ENCODE measurements at regions not wholly inside any gene's neighbourhood (a gene's known extent, or its start where the extent isn't known, plus 50 kb on each side); places are given as distances from the start of the nearest gene placed in this dataset.
A peak's percentile ranks its signal among the peaks of the same experiment; 100 is the strongest.

DNA sequence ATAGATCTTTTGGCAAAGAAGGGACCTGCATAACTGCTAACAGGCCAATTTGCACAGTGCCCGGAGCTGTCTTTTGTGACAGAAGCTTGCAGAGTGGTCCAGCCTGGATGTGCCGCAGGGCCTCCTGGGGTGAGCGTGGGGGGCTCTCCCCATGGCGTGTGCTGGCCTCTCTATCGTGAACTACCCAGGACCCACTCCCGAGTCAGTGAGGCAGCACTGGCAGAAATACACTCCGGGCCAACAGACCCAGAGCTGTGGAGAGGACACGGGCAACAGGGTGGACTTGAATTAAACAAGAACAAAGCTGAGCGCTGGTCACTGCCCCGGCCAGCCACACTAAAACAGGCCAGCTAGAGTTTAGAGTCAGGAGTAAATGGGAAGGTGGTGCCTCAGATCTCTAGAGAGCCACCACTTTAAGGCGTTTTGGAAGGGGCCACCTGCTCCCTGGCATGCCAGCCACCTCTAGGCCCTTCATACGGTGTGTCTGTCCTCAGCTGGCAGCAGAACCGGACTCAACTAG, 152.1 kb downstream of the KLF13 start:
- TF ChIP-seq, protein P1, sequence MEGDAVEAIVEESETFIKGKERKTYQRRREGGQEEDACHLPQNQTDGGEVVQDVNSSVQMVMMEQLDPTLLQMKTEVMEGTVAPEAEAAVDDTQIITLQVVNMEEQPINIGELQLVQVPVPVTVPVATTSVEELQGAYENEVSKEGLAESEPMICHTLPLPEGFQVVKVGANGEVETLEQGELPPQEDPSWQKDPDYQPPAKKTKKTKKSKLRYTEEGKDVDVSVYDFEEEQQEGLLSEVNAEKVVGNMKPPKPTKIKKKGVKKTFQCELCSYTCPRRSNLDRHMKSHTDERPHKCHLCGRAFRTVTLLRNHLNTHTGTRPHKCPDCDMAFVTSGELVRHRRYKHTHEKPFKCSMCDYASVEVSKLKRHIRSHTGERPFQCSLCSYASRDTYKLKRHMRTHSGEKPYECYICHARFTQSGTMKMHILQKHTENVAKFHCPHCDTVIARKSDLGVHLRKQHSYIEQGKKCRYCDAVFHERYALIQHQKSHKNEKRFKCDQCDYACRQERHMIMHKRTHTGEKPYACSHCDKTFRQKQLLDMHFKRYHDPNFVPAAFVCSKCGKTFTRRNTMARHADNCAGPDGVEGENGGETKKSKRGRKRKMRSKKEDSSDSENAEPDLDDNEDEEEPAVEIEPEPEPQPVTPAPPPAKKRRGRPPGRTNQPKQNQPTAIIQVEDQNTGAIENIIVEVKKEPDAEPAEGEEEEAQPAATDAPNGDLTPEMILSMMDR (IDR thresholded peaks at IDR 0.05; ENCODE audit: unreplicated experiment in 3 of 3), result no peak
- Mint-ChIP-seq H3K4me3 (no peak overlapping the region), H3K4me1 (peaks cover 21% of the 10 kb centered on the region), H3K36me3 (ENCODE audit: low read depth) (peaks cover 4% of the 10 kb centered on the region), H3K9me3 (no peaks in the 10 kb centered on the region), H3K27me3 (ENCODE audit: low read depth) (peaks cover 42% of the 10 kb centered on the region), H3K27ac (no peak overlapping the region)

- TF ChIP-seq, protein P1 (IDR thresholded peaks at IDR 0.05; ENCODE audit: unreplicated experiment in 3 of 3), result no peak
- Mint-ChIP-seq H3K27me3 (ENCODE audit: low read depth) (peaks cover 58% of the 10 kb centered on the region), H3K36me3 (ENCODE audit: low read depth) (peaks cover 9% of the 10 kb centered on the region), H3K9me3 (peaks cover 7% of the 10 kb centered on the region), H3K27ac (no peak overlapping the region), H3K4me3 (no peak overlapping the region), H3K4me1 (peaks cover 9% of the 10 kb centered on the region)
Measured at GRCh38 chr15:31480356-31481025, 153.9 kb downstream of the KLF13 start.

DNA sequence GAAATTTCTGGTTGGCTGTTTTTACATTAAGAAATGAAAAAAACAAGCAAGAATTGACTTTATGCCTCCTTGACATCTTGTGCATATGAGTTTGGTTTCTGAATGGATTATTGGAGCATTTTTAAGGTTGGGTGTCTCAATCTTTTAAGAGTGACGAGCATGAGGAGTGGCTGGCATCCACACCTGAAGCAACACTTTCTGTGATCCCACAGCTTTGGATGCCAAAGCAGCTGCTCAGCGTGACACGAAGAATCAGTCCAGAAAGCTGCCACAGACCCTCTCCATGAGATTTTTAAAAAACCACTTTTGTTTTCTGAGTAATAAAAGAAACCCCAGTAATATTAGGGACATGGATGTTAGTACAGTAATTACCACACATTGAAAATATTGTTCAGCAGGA, 154.5 kb downstream of the KLF13 start:
- Mint-ChIP-seq H3K4me3 (no peak overlapping the region), H3K27ac (no peak overlapping the region), H3K27me3 (ENCODE audit: low read depth) (peaks cover 60% of the 10 kb centered on the region), H3K36me3 (ENCODE audit: low read depth) (peaks cover 9% of the 10 kb centered on the region), H3K4me1 (peaks cover 6% of the 10 kb centered on the region), H3K9me3 (peaks cover 7% of the 10 kb centered on the region)
- TF ChIP-seq, protein P1 (IDR thresholded peaks at IDR 0.05; ENCODE audit: unreplicated experiment in 3 of 3), result no peak

DNA sequence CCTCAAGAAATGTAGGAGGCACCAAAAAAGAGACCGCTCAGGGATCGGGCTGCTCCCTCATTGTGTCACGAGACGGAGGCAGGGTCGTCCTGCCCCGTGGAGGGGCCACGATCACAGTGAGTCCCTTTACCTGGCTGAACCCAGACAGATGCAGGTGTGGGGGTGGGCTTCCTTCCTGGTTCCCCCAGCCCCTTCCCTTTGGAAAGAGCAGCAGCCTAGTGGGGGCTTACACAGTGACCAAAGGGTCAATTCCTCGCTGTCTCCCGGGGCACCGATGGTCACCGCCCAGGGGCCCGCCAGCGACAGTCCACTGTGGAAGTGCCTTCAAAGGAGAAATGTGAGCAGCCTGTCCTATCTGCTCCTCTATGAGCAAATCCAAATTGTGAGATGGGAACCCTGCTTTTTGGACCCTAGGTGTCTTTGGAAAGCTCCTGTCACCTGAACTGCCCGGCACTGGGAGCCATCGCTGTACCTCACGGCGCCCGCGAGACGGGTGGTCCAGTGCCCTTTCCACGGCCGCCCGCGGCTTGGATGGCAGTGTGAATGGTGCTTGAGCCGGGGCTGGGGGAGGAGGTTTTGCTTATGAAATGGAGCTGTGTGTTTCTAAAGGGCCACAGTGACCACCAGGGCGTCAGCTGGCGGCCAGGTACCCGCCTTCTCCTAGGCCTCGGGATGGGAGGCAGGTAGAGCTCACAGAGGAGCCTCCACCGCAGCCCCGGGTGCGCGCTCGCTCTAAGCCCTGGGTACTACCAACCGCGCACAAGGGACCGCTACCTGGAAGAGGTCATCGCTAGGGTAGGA, 155.7 kb downstream of the KLF13 start:
- H3K36me3 Mint-ChIP-seq (ENCODE audit: low read depth), result peaks cover 9% of the 10 kb centered on the region
- H3K27me3 Mint-ChIP-seq (ENCODE audit: low read depth), result peaks cover 68% of the 10 kb centered on the region
- peaks cover 7% of the 10 kb centered on the region for H3K9me3 Mint-ChIP-seq
- TF ChIP-seq, protein P1 (IDR thresholded peaks at IDR 0.05; ENCODE audit: unreplicated experiment in 3 of 3), result no peak
- H3K4me3 Mint-ChIP-seq, result no peak overlapping the region
- peaks cover 6% of the 10 kb centered on the region for H3K4me1 Mint-ChIP-seq
- H3K27ac Mint-ChIP-seq, result no peak overlapping the region

- H3K27me3 Mint-ChIP-seq (ENCODE audit: low read depth), result peaks cover 75% of the 10 kb centered on the region
- H3K36me3 Mint-ChIP-seq (ENCODE audit: low read depth), result peaks cover 9% of the 10 kb centered on the region
- peaks cover 3% of the 10 kb centered on the region for H3K4me1 Mint-ChIP-seq
- H3K9me3 Mint-ChIP-seq, result peaks cover 7% of the 10 kb centered on the region
- TF ChIP-seq, protein P1 (IDR thresholded peaks at IDR 0.05; ENCODE audit: unreplicated experiment in 3 of 3), result no peak
- peak overlapping the region; percentile 67 to 72 (median 67) for H3K4me3 Mint-ChIP-seq
- H3K27ac Mint-ChIP-seq, result no peak overlapping the region
Measured at GRCh38 chr15:31483053-31483985, 156.7 kb downstream of the KLF13 start.
